Right lobe of liver (tissue), 6 donors: ENCODE measurements at regions not wholly inside any gene's neighbourhood (a gene's known extent, or its start where the extent isn't known, plus 50 kb on each side); places are given as distances from the start of the nearest gene placed in this dataset.

ENCODE experiments used
- ATAC-seq, 4 donors: fragments of 200-7000 bp; cut with Tn5 transposase; one replicate each; pipeline ENCODE4 v1.9.1; 2020; ENCODE audit warnings: mild to moderate bottlenecking in 4 of 4, moderate library complexity in 4 of 4
- DNase-seq, 3 donors: peaks; one replicate each; pipeline ENCODE4 v3.0.0-alpha.2; 2020
- H3K27ac ChIP-seq, 3 donors: fragments of 200-600 bp; one replicate each; pipeline ENCODE4 v1.8.0; 2022
- H3K27me3 ChIP-seq, 2 donors: fragments of 200-600 bp; one replicate each; pipeline ENCODE4 v1.8.0; 2022
- H3K36me3 ChIP-seq, 4 donors: fragments of 200-600 bp; sonication (generic) in 1 of 4; one replicate each; pipeline versions ENCODE4 v1.5.1 to v1.8.0; 2017 to 2022; ENCODE audit warnings: control low read depth in 1 of 4
- H3K4me1 ChIP-seq, 4 donors: fragments of 200-600 bp; sonication (generic) in 1 of 4; one replicate each; pipeline versions ENCODE4 v1.5.1 to v1.8.0; 2017 to 2022; ENCODE audit warnings: control low read depth in 1 of 4
- H3K4me3 ChIP-seq, 3 donors: fragments of 200-600 bp; one replicate each; pipeline ENCODE4 v1.8.0; 2022
- H3K9me3 ChIP-seq, 4 donors: fragments of 200-600 bp; sonication (generic) in 1 of 4; one replicate each; pipeline versions ENCODE4 v1.5.1 to v1.8.0; 2017 to 2022; ENCODE audit warnings: control low read depth in 1 of 4
- CTCF ChIP-seq, 4 donors: fragments of 200-600 bp in 3 of 4; fragments of 450-650 bp in 1 of 4; IDR thresholded peaks; one replicate each; pipeline versions ENCODE4 v1.5.1 to v1.8.0; 2016 to 2022; ENCODE audit warnings: antibody characterized with exemption in 4 of 4, mild to moderate bottlenecking in 2 of 4
- POLR2A ChIP-seq: fragments of 450-650 bp; IDR thresholded peaks from one replicate; pipeline ENCODE4 v1.6.1; 2017; ENCODE audit warnings: antibody characterized with exemption, mild to moderate bottlenecking
- WGBS: methylation state at CpG from one replicate; pipeline ENCODE4 v1.1.6; 2018; ENCODE audit warnings: low coverage, low lambda C conversion rate; ENCODE audit not compliant: insufficient coverage; ENCODE audit errors: missing lambda C conversion rate; 5-methylcytosine and 5-hydroxymethylcytosine counted together
- intact Hi-C, 2 donors: fragments of 100-400 bp; cut with DNase I; formaldehyde crosslinking; loops; one replicate each; pipeline versions ENCODE4 v1.11.2 to v1.14.1; 2022
- donor health status: DM: no; HTN: yes; CAD: no.
- donor health status: DM: no; HTN: no; CAD: no.
- donor health status: DM: no; HTN: no; CAD: no.
- donor health status: DM: no; HTN: yes; CAD: no.
- donor health status: DM: no; HTN: yes; CAD: no.

DNA sequence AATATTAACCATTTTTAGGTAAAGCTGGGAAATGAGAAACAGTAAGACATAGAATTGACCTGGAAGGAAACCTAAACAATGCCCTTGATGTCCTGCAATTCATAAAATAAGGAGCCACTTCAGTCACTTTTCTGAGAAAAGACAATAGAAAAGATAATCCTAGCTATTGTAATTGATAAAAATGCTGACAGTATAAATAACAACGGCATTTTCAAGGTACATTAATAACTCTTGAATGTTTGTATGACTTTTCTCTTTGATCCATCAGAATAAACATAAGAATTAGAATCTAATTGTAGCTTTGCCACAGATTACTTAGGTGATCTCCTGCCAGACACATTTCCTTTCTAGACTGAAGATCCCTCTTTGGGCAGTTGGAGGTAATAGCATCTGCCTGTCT, 719.5 kb downstream of the SLC4A3 start:
- intact Hi-C loops: no loop called here
- TF ChIP-seq CTCF (IDR thresholded peaks at IDR 0.05) (no peak), POLR2A (no peak)
- no peak overlapping the region for H3K27ac ChIP-seq
- ATAC-seq (no peak), DNase-seq (no peak)
- no peaks in the 10 kb centered on the region for H3K4me1 ChIP-seq
- H3K27me3 ChIP-seq: no peaks in the 10 kb centered on the region
- no peaks in the 10 kb centered on the region for H3K9me3 ChIP-seq
- H3K4me3 ChIP-seq: no peak overlapping the region
- H3K36me3 ChIP-seq: no peaks in the 10 kb centered on the region
- WGBS: 42% methylated on average over 1 of the region's 1 CpG

DNA sequence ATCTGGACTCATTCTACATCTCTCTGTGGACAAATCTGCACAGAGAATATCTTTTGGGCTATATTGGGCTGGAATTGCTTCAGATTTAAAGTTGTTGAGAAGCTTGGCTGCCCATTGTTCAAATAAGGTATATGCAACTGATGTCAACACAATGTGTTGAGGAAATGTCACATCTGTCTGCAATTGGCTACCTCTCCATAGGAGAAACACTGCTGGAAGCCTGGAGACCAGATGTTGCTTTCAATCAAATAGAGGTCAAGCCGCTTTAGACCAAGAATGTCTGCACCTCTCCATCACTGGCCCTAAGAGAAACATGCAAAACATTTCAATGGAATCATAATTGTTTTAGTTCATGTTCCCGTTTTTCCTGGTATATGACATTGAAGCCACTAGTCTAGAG, 720.2 kb downstream of the SLC4A3 start:
- no peak overlapping the region for H3K4me3 ChIP-seq
- no peaks in the 10 kb centered on the region for H3K9me3 ChIP-seq
- DNase-seq: no peak
- WGBS: 44% methylated on average over 1 of the region's 2 CpGs
- H3K4me1 ChIP-seq: no peaks in the 10 kb centered on the region
- no peaks in the 10 kb centered on the region for H3K27me3 ChIP-seq
- no peak overlapping the region for H3K27ac ChIP-seq
- ATAC-seq: no peak
- intact Hi-C loops: no loop called here
- H3K36me3 ChIP-seq: no peaks in the 10 kb centered on the region
- TF ChIP-seq POLR2A (no peak), CTCF (IDR thresholded peaks at IDR 0.05) (no peak)

GRCh38 chr2:220348206-220348605, 720.8 kb downstream of the SLC4A3 start:
- ATAC-seq (no peak), DNase-seq (no peak)
- no peaks in the 10 kb centered on the region for H3K27me3 ChIP-seq
- no peak overlapping the region for H3K27ac ChIP-seq
- intact Hi-C loops: no loop called here
- H3K4me1 ChIP-seq: no peaks in the 10 kb centered on the region
- no peaks in the 10 kb centered on the region for H3K9me3 ChIP-seq
- H3K4me3 ChIP-seq: no peak overlapping the region
- H3K36me3 ChIP-seq: no peaks in the 10 kb centered on the region
- TF ChIP-seq POLR2A: no peak
- TF ChIP-seq CTCF (IDR thresholded peaks at IDR 0.05): no peak
- WGBS: 55% methylated on average over 2 of the region's 2 CpGs

DNA sequence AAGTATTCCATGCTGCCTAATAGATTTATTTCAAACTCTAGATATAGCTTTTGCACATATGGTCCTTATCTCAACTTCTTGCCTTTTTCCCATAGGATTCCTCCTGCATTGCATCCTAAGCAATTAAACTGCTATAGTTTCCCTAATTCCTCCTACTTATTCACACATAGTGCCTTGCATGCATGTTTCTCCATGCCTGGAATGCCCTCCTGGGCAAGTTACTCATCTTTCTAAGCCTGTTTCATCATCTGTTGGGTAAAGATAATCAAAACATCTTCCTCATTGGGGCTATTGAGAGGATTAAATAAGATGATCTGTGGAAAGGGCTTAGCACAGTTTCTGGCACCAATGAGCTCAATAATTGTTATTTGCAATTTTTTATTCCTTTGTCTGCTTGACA, 726.5 kb downstream of the SLC4A3 start:
- DNase-seq (no peak), ATAC-seq (no peak)
- H3K27ac ChIP-seq: no peak overlapping the region
- no peaks in the 10 kb centered on the region for H3K36me3 ChIP-seq
- intact Hi-C loops: no loop called here
- no peaks in the 10 kb centered on the region for H3K9me3 ChIP-seq
- no peaks in the 10 kb centered on the region for H3K27me3 ChIP-seq
- no peaks in the 10 kb centered on the region for H3K4me1 ChIP-seq
- TF ChIP-seq POLR2A (no peak), CTCF (IDR thresholded peaks at IDR 0.05) (no peak)
- H3K4me3 ChIP-seq: no peak overlapping the region

GRCh38 chr2:220356076-220356475, 728.6 kb downstream of the SLC4A3 start:
- intact Hi-C loops: no loop called here
- ATAC-seq: no peak

More at GRCh38 chr2:220356076-220356475, 728.6 kb downstream of the SLC4A3 start:
- TF ChIP-seq POLR2A: no peak
- no peak for TF ChIP-seq CTCF (IDR thresholded peaks at IDR 0.05)
- 18% methylated on average over 1 of the region's 1 CpG for WGBS
- Histone ChIP-seq H3K27ac (no peak overlapping the region), H3K4me3 (no peak overlapping the region), H3K27me3 (no peaks in the 10 kb centered on the region), H3K36me3 (no peaks in the 10 kb centered on the region), H3K9me3 (no peaks in the 10 kb centered on the region), H3K4me1 (no peaks in the 10 kb centered on the region)
- DNase-seq: no peak
